HepG2 (cell line): ENCODE measurements at regions not wholly inside any gene's neighbourhood (a gene's known extent, or its start where the extent isn't known, plus 50 kb on each side); places are given as distances from the start of the nearest gene placed in this dataset.

Source experiments
- ATAC-seq: fragments of 200-7000 bp; cut with Tn5 transposase; 3 replicates; pipeline ENCODE4 v1.9.1; 2020; ENCODE audit warnings: mild to moderate bottlenecking, moderate library complexity
- BruUV-seq: library from RNA; stranded (reverse); fragments of 400-500 nt; replicated peaks from 2 replicates; lab custom pipeline; 2021; lab: Mats Ljungman, UMichigan
- CTCF ChIA-PET: fragments of 300-600 bp; formaldehyde crosslinking; extraction: SDS; loops from one replicate; lab custom pipeline; 2021; ENCODE audit warnings: low total read pairs, inconsistent platforms, low intra/inter-chr PET ratio; lab: Yijun Ruan, JAX
- POLR2A ChIA-PET: fragments of 350-600 bp; sonication (Branson Sonifier 250); formaldehyde crosslinking; loops from one replicate; lab custom pipeline; 2020; ENCODE audit warnings: antibody characterized with exemption, inconsistent platforms; lab: Yijun Ruan, JAX
- DNase-seq: peaks from one replicate; pipeline ENCODE4 v3.0.0-alpha.2; 2015; ENCODE audit warnings: low spot score
- FAIRE-seq: peaks from 3 replicates; lab custom pipeline; 2011; peaks lifted over from hg19 to GRCh38; lab: Jason Lieb, UNC
- H2AFZ ChIP-seq: one replicate; pipeline ENCODE4 v1.6.1; 2011; ENCODE audit warnings: low read length, inconsistent platforms
- H3K27ac ChIP-seq: fragments of 300-600 bp; 3 replicates; pipeline ENCODE4 v1.8.0; 2011; ENCODE audit warnings: mixed run types, mild to moderate bottlenecking, mixed read lengths, low read length, inconsistent platforms; ENCODE audit not compliant: insufficient read depth; ENCODE audit errors: extremely low read length
- H3K27me3 ChIP-seq, 2 experiments: fragments of 200-600 bp in 1 of 2; 2 replicates in 1 of 2; 3 replicates in 1 of 2; pipeline versions ENCODE4 v1.6.0 to v1.8.0; 2011; ENCODE audit warnings: low read length in 2 of 2, mild to moderate bottlenecking in 2 of 2, moderate library complexity in 2 of 2, inconsistent platforms in 1 of 2; ENCODE audit not compliant: insufficient read depth in 2 of 2, control insufficient read depth in 1 of 2
- H3K36me3 ChIP-seq, 2 experiments: fragments of 200-600 bp in 1 of 2; replicated peaks in 1 of 2; 2 replicates in 1 of 2; 3 replicates in 1 of 2; pipeline versions ENCODE4 v1.5.1 to v1.8.0; 2011; ENCODE audit warnings: low read length in 2 of 2, inconsistent platforms in 1 of 2; ENCODE audit not compliant: insufficient read depth in 2 of 2, control insufficient read depth in 1 of 2
- H3K4me1 ChIP-seq: 2 replicates; pipeline ENCODE4 v1.5.1; 2012; ENCODE audit warnings: low read length, inconsistent platforms; ENCODE audit not compliant: insufficient read depth
- H3K4me2 ChIP-seq: 2 replicates; pipeline ENCODE4 v1.6.0; 2011; ENCODE audit warnings: low read depth, low read length, inconsistent platforms
- H3K4me3 ChIP-seq, 3 experiments: fragments of 200-600 bp in 1 of 3; sonication (generic), shearing (Covaris generic) in 1 of 3; replicated peaks in 1 of 3; 2 replicates each; pipeline ENCODE4 v1.5.1; 2011 to 2016; ENCODE audit warnings: low read length in 3 of 3, inconsistent platforms in 2 of 3, low read depth in 2 of 3, mild to moderate bottlenecking in 2 of 3, control low read depth in 1 of 3, mixed read lengths in 1 of 3; ENCODE audit not compliant: insufficient read depth in 1 of 3
- H3K79me2 ChIP-seq: one replicate; pipeline ENCODE4 v1.6.1; 2011; ENCODE audit warnings: low read length, inconsistent platforms; ENCODE audit not compliant: insufficient read depth
- H3K9ac ChIP-seq: 2 replicates; pipeline ENCODE4 v1.6.0; 2011; ENCODE audit warnings: mild to moderate bottlenecking, low read depth, low read length, inconsistent platforms; ENCODE audit not compliant: insufficient read depth
- H3K9me3 ChIP-seq: 2 replicates; pipeline ENCODE4 v1.5.1; 2012; ENCODE audit warnings: mild to moderate bottlenecking, low read length
- H4K20me1 ChIP-seq: 2 replicates; pipeline ENCODE4 v1.6.0; 2011; ENCODE audit warnings: inconsistent platforms, mild to moderate bottlenecking, low read length, moderate library complexity; ENCODE audit not compliant: insufficient read depth
- ADNP ChIP-seq: sonication (generic); formaldehyde crosslinking; IDR thresholded peaks from 2 replicates; pipeline ENCODE4 v1.4.0; 2020; ENCODE audit warnings: missing genetic modification reagents
- CBX2 ChIP-seq, 2 experiments: fragments of 200-600 bp in 1 of 2; sonication (generic); formaldehyde crosslinking in 1 of 2; IDR thresholded peaks; 2 replicates each; pipeline versions ENCODE4 v1.7.0 to v1.8.1; 2018 to 2022; ENCODE audit warnings: low read depth in 2 of 2, low read length in 1 of 2, mild to moderate bottlenecking in 1 of 2, missing genetic modification reagents in 1 of 2
- GTF2F1 ChIP-seq: fragments of 150-350 bp; IDR thresholded peaks from 2 replicates; pipeline ENCODE4 v1.6.1; 2014; ENCODE audit warnings: low read length
- HNF1B ChIP-seq: sonication (generic); formaldehyde crosslinking; IDR thresholded peaks from 2 replicates; pipeline ENCODE4 v1.5.1; 2020; ENCODE audit warnings: mild to moderate bottlenecking, moderate library complexity, missing genetic modification reagents
- KDM1A ChIP-seq: IDR thresholded peaks from 2 replicates; pipeline ENCODE4 v1.6.1; 2016; ENCODE audit warnings: missing compliant biosample characterization
- MAFG ChIP-seq: sonication (generic); formaldehyde crosslinking; IDR thresholded peaks from 2 replicates; pipeline ENCODE4 v1.5.1; 2020; ENCODE audit warnings: mild to moderate bottlenecking, missing genetic modification reagents
- MXD1 ChIP-seq: sonication (generic); formaldehyde crosslinking; IDR thresholded peaks from 2 replicates; pipeline ENCODE4 v1.4.0; 2020; ENCODE audit warnings: mild to moderate bottlenecking, missing genetic modification reagents
- RBAK ChIP-seq: sonication (generic); formaldehyde crosslinking; IDR thresholded peaks from 2 replicates; pipeline ENCODE4 v1.5.1; 2020; ENCODE audit warnings: mild to moderate bottlenecking, missing genetic modification reagents
- RFX3 ChIP-seq: IDR thresholded peaks from 2 replicates; pipeline ENCODE4 v1.6.1; 2016; ENCODE audit warnings: missing biosample characterization, missing genetic modification reagents
- ZFP82 ChIP-seq: sonication (generic); formaldehyde crosslinking; IDR thresholded peaks from 2 replicates; pipeline ENCODE4 v1.5.1; 2020; ENCODE audit warnings: mild to moderate bottlenecking, missing genetic modification reagents, borderline replicate concordance
- ZNF225 ChIP-seq: sonication (generic); formaldehyde crosslinking; IDR thresholded peaks from 2 replicates; pipeline ENCODE4 v1.4.0; 2020; ENCODE audit warnings: mild to moderate bottlenecking, missing genetic modification reagents
- ZNF331 ChIP-seq: sonication (generic); formaldehyde crosslinking; IDR thresholded peaks from 2 replicates; pipeline ENCODE4 v1.4.0; 2020; ENCODE audit warnings: missing genetic modification reagents
- ZNF773 ChIP-seq: sonication (generic); formaldehyde crosslinking; IDR thresholded peaks from 2 replicates; pipeline ENCODE4 v1.4.0; 2020; ENCODE audit warnings: missing genetic modification reagents, borderline replicate concordance
- WGBS: methylation state at CpG from one replicate; pipeline ENCODE4 v1.1.6; 2017; ENCODE audit warnings: low lambda C conversion rate; 5-methylcytosine and 5-hydroxymethylcytosine counted together
- in situ Hi-C: cut with HindIII; loops from 2 replicates; pipeline ENCODE4 v1.10.0; 2017; ENCODE audit warnings: low pct_unique_long_range_greater_than_20kb; ENCODE audit not compliant: extremely low pct_ligation_motif_present
- intact Hi-C: fragments of 100-400 bp; cut with micrococcal nuclease; formaldehyde crosslinking; loops from one replicate; pipeline ENCODE4 v1.10.0; 2022; ENCODE audit not compliant: unreplicated experiment
- TF ChIP-seq, protein P1 (sequence below): sonication (generic); formaldehyde crosslinking; IDR thresholded peaks from 2 replicates; pipeline ENCODE4 v1.8.0; 2022; ENCODE audit warnings: low read depth, missing genetic modification reagents
- TF ChIP-seq, protein P2 (sequence below), 2 experiments: sonication (generic) in 1 of 2; formaldehyde crosslinking in 1 of 2; IDR thresholded peaks; 2 replicates each; pipeline versions ENCODE4 v1.4.0 to v1.6.1; 2018 to 2020; ENCODE audit warnings: missing genetic modification reagents in 2 of 2, borderline replicate concordance in 1 of 2, low read depth in 1 of 2, mild to moderate bottlenecking in 1 of 2, missing biosample characterization in 1 of 2
- TF ChIP-seq, protein P3 (sequence below): fragments of 450-650 bp; IDR thresholded peaks from 2 replicates; pipeline ENCODE4 v1.6.1; 2016

- Histone ChIP-seq H3K4me2 (no peak overlapping the region), H3K36me3 (no peaks in the 10 kb centered on the region), H3K4me1 (no peaks in the 10 kb centered on the region), H3K9me3 (no peaks in the 10 kb centered on the region), H2AFZ (no peak overlapping the region), H3K4me3 (no peak overlapping the region), H3K79me2 (no peaks in the 10 kb centered on the region), H4K20me1 (no peaks in the 10 kb centered on the region), H3K9ac (no peak overlapping the region), H3K27ac (no peak overlapping the region), H3K27me3 (peaks cover 1 to 8% of the 10 kb centered on the region in 2 experiments; a peak in 3 of 5 replicates)
- ATAC-seq (no peak), DNase-seq (no peak), FAIRE-seq (no peak)
- CTCF ChIA-PET, result no interaction called here
- POLR2A ChIA-PET, result no interaction called here
- TF ChIP-seq CBX2 (IDR thresholded peaks at IDR 0.05; ENCODE audit: low read depth, low read length), result no peak
- no peak for TF ChIP-seq CBX2 (CRISPR knock-in tag; IDR thresholded peaks at IDR 0.05; ENCODE audit: low read depth)
- TF ChIP-seq RFX3 (CRISPR knock-in tag), result no peak
- no peak for TF ChIP-seq ZNF331 (CRISPR knock-in tag)
- TF ChIP-seq HNF1B (CRISPR knock-in tag), result no peak
- TF ChIP-seq MXD1 (CRISPR knock-in tag), result no peak
- TF ChIP-seq, protein P1, sequence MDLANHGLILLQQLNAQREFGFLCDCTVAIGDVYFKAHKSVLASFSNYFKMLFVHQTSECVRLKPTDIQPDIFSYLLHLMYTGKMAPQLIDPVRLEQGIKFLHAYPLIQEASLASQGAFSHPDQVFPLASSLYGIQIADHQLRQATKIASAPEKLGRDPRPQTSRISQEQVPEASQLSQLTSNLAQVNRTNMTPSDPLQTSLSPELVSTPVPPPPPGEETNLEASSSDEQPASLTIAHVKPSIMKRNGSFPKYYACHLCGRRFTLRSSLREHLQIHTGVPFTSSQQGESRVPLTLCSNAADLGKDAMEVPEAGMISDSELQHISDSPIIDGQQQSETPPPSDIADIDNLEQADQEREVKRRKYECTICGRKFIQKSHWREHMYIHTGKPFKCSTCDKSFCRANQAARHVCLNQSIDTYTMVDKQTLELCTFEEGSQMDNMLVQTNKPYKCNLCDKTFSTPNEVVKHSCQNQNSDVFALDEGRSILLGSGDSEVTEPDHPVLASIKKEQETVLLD (CRISPR knock-in tag), result no peak
- TF ChIP-seq ZFP82 (CRISPR knock-in tag), result no peak
- no peak for TF ChIP-seq KDM1A
- TF ChIP-seq, protein P2, sequence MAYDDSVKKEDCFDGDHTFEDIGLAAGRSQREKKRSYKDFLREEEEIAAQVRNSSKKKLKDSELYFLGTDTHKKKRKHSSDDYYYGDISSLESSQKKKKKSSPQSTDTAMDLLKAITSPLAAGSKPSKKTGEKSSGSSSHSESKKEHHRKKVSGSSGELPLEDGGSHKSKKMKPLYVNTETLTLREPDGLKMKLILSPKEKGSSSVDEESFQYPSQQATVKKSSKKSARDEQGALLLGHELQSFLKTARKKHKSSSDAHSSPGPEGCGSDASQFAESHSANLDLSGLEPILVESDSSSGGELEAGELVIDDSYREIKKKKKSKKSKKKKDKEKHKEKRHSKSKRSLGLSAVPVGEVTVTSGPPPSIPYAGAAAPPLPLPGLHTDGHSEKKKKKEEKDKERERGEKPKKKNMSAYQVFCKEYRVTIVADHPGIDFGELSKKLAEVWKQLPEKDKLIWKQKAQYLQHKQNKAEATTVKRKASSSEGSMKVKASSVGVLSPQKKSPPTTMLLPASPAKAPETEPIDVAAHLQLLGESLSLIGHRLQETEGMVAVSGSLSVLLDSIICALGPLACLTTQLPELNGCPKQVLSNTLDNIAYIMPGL (CRISPR knock-in tag; IDR thresholded peaks at IDR 0.05; ENCODE audit: borderline replicate concordance in 1 of 2, low read depth in 1 of 2), result no peak
- no peak for TF ChIP-seq MAFG (CRISPR knock-in tag)
- TF ChIP-seq ZNF773 (CRISPR knock-in tag), result no peak
- no peak for TF ChIP-seq ZNF225 (CRISPR knock-in tag)
- no peak for TF ChIP-seq ADNP
- no peak for TF ChIP-seq RBAK (CRISPR knock-in tag)
- TF ChIP-seq, protein P3, sequence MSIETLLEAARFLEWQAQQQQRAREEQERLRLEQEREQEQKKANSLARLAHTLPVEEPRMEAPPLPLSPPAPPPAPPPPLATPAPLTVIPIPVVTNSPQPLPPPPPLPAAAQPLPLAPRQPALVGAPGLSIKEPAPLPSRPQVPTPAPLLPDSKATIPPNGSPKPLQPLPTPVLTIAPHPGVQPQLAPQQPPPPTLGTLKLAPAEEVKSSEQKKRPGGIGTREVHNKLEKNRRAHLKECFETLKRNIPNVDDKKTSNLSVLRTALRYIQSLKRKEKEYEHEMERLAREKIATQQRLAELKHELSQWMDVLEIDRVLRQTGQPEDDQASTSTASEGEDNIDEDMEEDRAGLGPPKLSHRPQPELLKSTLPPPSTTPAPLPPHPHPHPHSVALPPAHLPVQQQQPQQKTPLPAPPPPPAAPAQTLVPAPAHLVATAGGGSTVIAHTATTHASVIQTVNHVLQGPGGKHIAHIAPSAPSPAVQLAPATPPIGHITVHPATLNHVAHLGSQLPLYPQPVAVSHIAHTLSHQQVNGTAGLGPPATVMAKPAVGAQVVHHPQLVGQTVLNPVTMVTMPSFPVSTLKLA, result no peak
- TF ChIP-seq GTF2F1, result no peak
- in situ Hi-C loops, result no loop called here
- intact Hi-C loops, result no loop called here
- 5% methylated on average over 1 of the region's 1 CpG for WGBS
- BruUV-seq, result no TSS peak
Measured at GRCh38 chr7:25868509-25868908, 283.5 kb upstream of the NFE2L3 start.
